Body of pancreas (tissue), 4 donors: ENCODE measurements at regions not wholly inside any gene's neighbourhood (a gene's known extent, or its start where the extent isn't known, plus 50 kb on each side); places are given as distances from the start of the nearest gene placed in this dataset.

Experiments
- ATAC-seq: fragments of 150-250 bp; one replicate; pipeline ENCODE4 v1.9.1; 2016
- DNase-seq, 4 donors: peaks; one replicate each; pipeline ENCODE4 v3.0.0-alpha.2; 2019
- H3K27ac ChIP-seq, 4 donors: fragments of 200-600 bp; sonication (generic); 1 replicate in 3 of 4; 2 replicates in 1 of 4; pipeline versions ENCODE4 v1.5.1 to v1.6.1; 2016 to 2019; ENCODE audit warnings: mild to moderate bottlenecking in 1 of 4, mixed read lengths in 1 of 4, moderate library complexity in 1 of 4
- H3K27me3 ChIP-seq, 2 donors: fragments of 200-600 bp; sonication (generic); one replicate each; pipeline ENCODE4 v1.6.0; 2016; ENCODE audit warnings: mild to moderate bottlenecking in 1 of 2
- H3K36me3 ChIP-seq, 2 donors: fragments of 200-600 bp; sonication (generic); replicated peaks in 1 of 2; 2 replicates each; pipeline ENCODE4 v1.5.1; 2016; ENCODE audit warnings: low read depth in 2 of 2; ENCODE audit not compliant: insufficient read depth in 1 of 2
- H3K4me1 ChIP-seq: fragments of 200-600 bp; sonication (generic); one replicate; pipeline ENCODE4 v1.6.0; 2016
- H3K4me3 ChIP-seq, 2 donors: fragments of 200-600 bp; sonication (generic); 1 replicate in 1 of 2; 2 replicates in 1 of 2; pipeline ENCODE4 v1.5.1; 2016 to 2019
- H3K9me3 ChIP-seq, 3 donors: fragments of 200-600 bp; sonication (generic); 1 replicate in 2 of 3; 2 replicates in 1 of 3; pipeline ENCODE4 v1.5.1; 2016
- POLR2A ChIP-seq, 3 donors: fragments of 450-650 bp; IDR thresholded peaks; one replicate each; pipeline ENCODE4 v1.6.1; 2016; ENCODE audit warnings: antibody characterized with exemption in 3 of 3, mild to moderate bottlenecking in 2 of 3
- WGBS, 2 donors: methylation state at CpG; one replicate each; pipeline ENCODE4 v1.1.5; 2017; 5-methylcytosine and 5-hydroxymethylcytosine counted together
- intact Hi-C: fragments of 100-400 bp; cut with DNase I; formaldehyde crosslinking; loops from one replicate; pipeline ENCODE4 v1.15.1; 2023
- TF ChIP-seq, protein P1 (sequence below), 7 experiments: fragments of 450-650 bp in 4 of 7; fragments of 200-600 bp in 3 of 7; sonication (generic) in 3 of 7; IDR thresholded peaks; one replicate each; pipeline ENCODE4 v1.5.1; 2016 to 2019; ENCODE audit warnings: antibody characterized with exemption in 7 of 7

- no peak overlapping the region for H3K4me3 ChIP-seq
- no peaks in the 10 kb centered on the region for H3K27me3 ChIP-seq
- WGBS, 2 donors, result 57 to 65% methylated on average over 6 of the region's 6 CpGs
- H3K9me3 ChIP-seq, result no peaks in the 10 kb centered on the region
- ATAC-seq, result no peak
- H3K36me3 ChIP-seq, result no peaks in the 10 kb centered on the region
- TF ChIP-seq, protein P1, sequence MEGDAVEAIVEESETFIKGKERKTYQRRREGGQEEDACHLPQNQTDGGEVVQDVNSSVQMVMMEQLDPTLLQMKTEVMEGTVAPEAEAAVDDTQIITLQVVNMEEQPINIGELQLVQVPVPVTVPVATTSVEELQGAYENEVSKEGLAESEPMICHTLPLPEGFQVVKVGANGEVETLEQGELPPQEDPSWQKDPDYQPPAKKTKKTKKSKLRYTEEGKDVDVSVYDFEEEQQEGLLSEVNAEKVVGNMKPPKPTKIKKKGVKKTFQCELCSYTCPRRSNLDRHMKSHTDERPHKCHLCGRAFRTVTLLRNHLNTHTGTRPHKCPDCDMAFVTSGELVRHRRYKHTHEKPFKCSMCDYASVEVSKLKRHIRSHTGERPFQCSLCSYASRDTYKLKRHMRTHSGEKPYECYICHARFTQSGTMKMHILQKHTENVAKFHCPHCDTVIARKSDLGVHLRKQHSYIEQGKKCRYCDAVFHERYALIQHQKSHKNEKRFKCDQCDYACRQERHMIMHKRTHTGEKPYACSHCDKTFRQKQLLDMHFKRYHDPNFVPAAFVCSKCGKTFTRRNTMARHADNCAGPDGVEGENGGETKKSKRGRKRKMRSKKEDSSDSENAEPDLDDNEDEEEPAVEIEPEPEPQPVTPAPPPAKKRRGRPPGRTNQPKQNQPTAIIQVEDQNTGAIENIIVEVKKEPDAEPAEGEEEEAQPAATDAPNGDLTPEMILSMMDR (IDR thresholded peaks at IDR 0.05), result no peak
- TF ChIP-seq POLR2A (IDR thresholded peaks at IDR 0.05), result no peak
- intact Hi-C loops, result no loop called here
- H3K4me1 ChIP-seq, result no peaks in the 10 kb centered on the region
- no peak for DNase-seq
- no peak overlapping the region for H3K27ac ChIP-seq
These were observed 443.0 kb downstream of the GPM6A start for GRCh38 chr4:175369087-175369486.

- 30 to 41% methylated on average over 1 of the region's 1 CpG for WGBS, 2 donors
- intact Hi-C loops, result no loop called here
- H3K27me3 ChIP-seq, result no peaks in the 10 kb centered on the region
- H3K9me3 ChIP-seq, result no peaks in the 10 kb centered on the region
- H3K4me3 ChIP-seq, result no peak overlapping the region
- H3K36me3 ChIP-seq, result no peaks in the 10 kb centered on the region
- ATAC-seq (no peak), DNase-seq (no peak)
- no peaks in the 10 kb centered on the region for H3K4me1 ChIP-seq
- no peak overlapping the region for H3K27ac ChIP-seq
- TF ChIP-seq, protein P1 (IDR thresholded peaks at IDR 0.05), result no peak
- no peak for TF ChIP-seq POLR2A (IDR thresholded peaks at IDR 0.05)
These were observed 441.0 kb downstream of the GPM6A start for GRCh38 chr4:175371091-175371490.

DNA sequence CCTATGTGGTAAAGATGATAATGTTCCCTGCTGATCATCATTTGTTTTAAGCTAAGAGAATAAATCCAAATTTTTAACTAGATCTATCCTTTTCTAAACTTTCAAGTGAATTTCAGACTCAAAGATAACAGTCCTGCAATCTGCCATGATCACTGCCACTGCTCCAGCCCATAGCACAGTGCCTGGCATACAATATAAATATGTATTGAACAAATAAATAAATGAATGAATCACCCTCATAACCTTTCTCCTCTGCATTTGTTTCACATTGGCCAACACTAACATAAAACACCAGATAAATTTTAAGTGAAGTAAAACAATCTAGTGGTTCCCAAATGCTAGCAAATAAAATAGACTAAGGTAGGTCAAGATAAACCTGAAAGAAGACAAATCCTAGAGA lies 439.0 kb downstream of the GPM6A start:
- H3K4me3 ChIP-seq, result no peak overlapping the region
- H3K36me3 ChIP-seq, result no peaks in the 10 kb centered on the region
- no peak overlapping the region for H3K27ac ChIP-seq
- no peak for TF ChIP-seq POLR2A (IDR thresholded peaks at IDR 0.05)
- TF ChIP-seq, protein P1 (IDR thresholded peaks at IDR 0.05), result no peak
- intact Hi-C loops, result no loop called here
- no peaks in the 10 kb centered on the region for H3K27me3 ChIP-seq
- no peaks in the 10 kb centered on the region for H3K9me3 ChIP-seq
- no peak for DNase-seq
- H3K4me1 ChIP-seq, result no peaks in the 10 kb centered on the region
- no peak for ATAC-seq

- Histone ChIP-seq H3K9me3 (no peaks in the 10 kb centered on the region), H3K27me3 (no peaks in the 10 kb centered on the region), H3K36me3 (no peaks in the 10 kb centered on the region), H3K4me3 (no peak overlapping the region), H3K27ac (no peak overlapping the region), H3K4me1 (no peaks in the 10 kb centered on the region)
- DNase-seq (no peak), ATAC-seq (no peak)
- TF ChIP-seq POLR2A (IDR thresholded peaks at IDR 0.05), result no peak
- TF ChIP-seq, protein P1 (IDR thresholded peaks at IDR 0.05), result no peak
- intact Hi-C loops, result no loop called here
- WGBS, 2 donors, result 54 to 60% methylated on average over 3 of the region's 3 CpGs
These were observed 437.6 kb downstream of the GPM6A start for GRCh38 chr4:175374459-175374858.

DNA sequence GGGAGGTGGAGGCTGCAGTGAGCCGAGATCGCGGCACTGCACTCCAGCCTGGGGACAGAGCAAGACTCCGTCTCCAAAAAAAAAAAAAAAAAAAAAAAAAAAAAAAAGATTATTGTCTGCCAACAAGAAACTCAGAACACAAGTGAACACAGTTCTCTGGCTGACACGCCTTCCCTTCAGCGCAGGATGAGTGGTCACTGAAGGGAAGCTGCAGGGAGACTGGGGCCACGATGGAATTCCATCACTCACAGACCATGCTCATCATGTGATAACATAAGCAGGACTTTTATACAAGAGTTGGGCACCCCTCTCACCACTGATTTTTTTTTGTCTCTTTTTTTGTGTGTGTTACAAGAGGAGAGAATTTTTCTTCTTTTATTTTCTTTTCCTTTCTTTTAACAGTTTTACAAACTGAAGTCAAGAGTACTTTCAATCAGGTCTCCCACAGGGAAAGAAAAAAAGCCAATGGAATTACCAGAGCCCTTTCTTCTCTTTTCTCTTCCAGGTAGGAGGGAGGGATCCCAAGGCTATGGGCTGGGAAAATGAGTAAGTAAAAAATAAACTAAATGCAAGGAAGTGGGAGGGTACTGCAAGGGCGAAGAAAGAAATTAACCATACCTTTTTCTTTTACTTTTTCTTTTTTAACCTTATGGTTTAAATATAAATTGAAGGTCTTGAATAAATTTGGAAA lies 435.6 kb downstream of the GPM6A start:
- no peak for DNase-seq
- Histone ChIP-seq H3K4me1 (no peaks in the 10 kb centered on the region), H3K27me3 (no peaks in the 10 kb centered on the region), H3K9me3 (no peaks in the 10 kb centered on the region), H3K27ac (no peak overlapping the region), H3K4me3 (no peak overlapping the region), H3K36me3 (no peaks in the 10 kb centered on the region)
- no peak for ATAC-seq
- TF ChIP-seq, protein P1 (IDR thresholded peaks at IDR 0.05), result no peak
- TF ChIP-seq POLR2A (IDR thresholded peaks at IDR 0.05), result no peak
- intact Hi-C loops, result no loop called here
- 63 to 84% methylated on average over 7 to 8 of the region's 8 CpGs for WGBS, 2 donors
